Stimulated activated naive B cell treated with anti-CD40 and anti-IgM and Interleukin-4, amounts not matched to agents 10 μg/mL and 1 μg/mL and 100 μg/mL, for 72 hours (primary cell): ENCODE measurements at regions not wholly inside any gene's neighbourhood (a gene's known extent, or its start where the extent isn't known, plus 50 kb on each side); places are given as distances from the start of the nearest gene placed in this dataset.

Source experiments
- ATAC-seq, 2 donors: fragments of 150-1000 bp; cut with Tn5 transposase; replicated peaks; 2 replicates each; pipeline ENCODE4 v1.10.0; 2021; ENCODE audit warnings: moderate library complexity in 1 of 2
- DNase-seq: peaks from one replicate; pipeline ENCODE4 v3.0.0; 2021
- H3K27ac Mint-ChIP-seq: one replicate; pipeline ENCODE4 v1.8.0; 2022; ENCODE audit warnings: mild to moderate bottlenecking, mixed read lengths
- H3K27me3 Mint-ChIP-seq, 2 donors: one replicate each; pipeline ENCODE4 v1.8.0; 2022; ENCODE audit warnings: mixed read lengths in 2 of 2
- H3K36me3 Mint-ChIP-seq, 2 donors: one replicate each; pipeline ENCODE4 v1.8.0; 2022; ENCODE audit warnings: mixed read lengths in 2 of 2, mild to moderate bottlenecking in 1 of 2
- H3K4me1 Mint-ChIP-seq, 2 donors: one replicate each; pipeline ENCODE4 v1.8.0; 2022; ENCODE audit warnings: mixed read lengths in 2 of 2, mild to moderate bottlenecking in 1 of 2
- H3K4me3 Mint-ChIP-seq, 2 donors: one replicate each; pipeline ENCODE4 v1.8.0; 2022; ENCODE audit warnings: mild to moderate bottlenecking in 2 of 2, mixed read lengths in 2 of 2, moderate library complexity in 1 of 2
- H3K9me3 Mint-ChIP-seq, 2 donors: one replicate each; pipeline ENCODE4 v1.8.0; 2022; ENCODE audit warnings: mixed read lengths in 2 of 2, mild to moderate bottlenecking in 1 of 2

DNA sequence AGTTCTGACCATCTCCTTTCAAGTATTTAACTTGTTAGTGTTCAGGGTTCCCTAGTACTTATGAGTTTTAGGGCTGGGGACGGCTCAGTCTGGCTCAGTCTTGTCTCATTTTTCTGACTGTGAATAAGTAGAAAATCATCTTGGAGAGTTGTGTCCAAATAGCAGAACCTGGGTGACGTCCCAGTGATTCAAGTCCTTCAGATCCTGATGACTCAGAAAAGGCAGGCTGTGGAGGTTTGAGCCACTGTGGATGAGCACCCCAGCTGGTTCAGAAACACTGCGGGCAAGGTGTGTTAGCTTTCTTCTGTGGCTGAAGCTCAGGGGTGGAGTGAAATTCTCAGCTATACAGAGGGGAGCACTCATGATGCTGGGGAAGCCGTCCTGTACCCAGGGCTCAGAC lies 154.4 kb upstream of the NPY start:
- ATAC-seq (no peak), DNase-seq (no peak)
- peaks cover 0 to 3% of the 10 kb centered on the region in 2 donors for H3K9me3 Mint-ChIP-seq
- H3K27ac Mint-ChIP-seq: no peak overlapping the region
- H3K4me3 Mint-ChIP-seq: no peak overlapping the region
- H3K36me3 Mint-ChIP-seq: no peaks in the 10 kb centered on the region
- peaks cover 5 to 10% of the 10 kb centered on the region in 2 donors for H3K4me1 Mint-ChIP-seq
- no peaks in the 10 kb centered on the region for H3K27me3 Mint-ChIP-seq

DNA sequence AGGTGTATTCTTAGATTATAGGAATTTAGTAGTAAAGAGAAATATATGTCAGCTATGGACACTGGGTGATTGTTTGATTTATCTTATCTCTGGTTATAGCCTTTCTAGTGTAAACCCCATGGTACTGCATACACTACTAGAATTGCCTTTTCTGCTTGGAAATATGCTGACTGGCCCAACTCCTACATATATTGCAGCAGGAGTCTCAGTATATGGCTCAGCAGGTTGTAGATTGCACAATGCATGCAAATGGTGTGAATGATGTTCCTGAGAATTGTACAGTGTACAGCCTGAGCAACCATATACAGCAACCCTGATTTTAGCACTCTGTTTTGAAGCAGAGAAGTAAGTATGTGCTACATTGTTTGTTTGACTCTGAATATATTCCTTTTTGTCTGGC lies 153.4 kb upstream of the NPY start:
- ATAC-seq: no peak
- Mint-ChIP-seq H3K27ac (no peak overlapping the region), H3K4me1 (peaks cover 9 to 20% of the 10 kb centered on the region in 2 donors), H3K27me3 (no peaks in the 10 kb centered on the region), H3K9me3 (peaks cover 0 to 3% of the 10 kb centered on the region in 2 donors), H3K36me3 (no peaks in the 10 kb centered on the region), H3K4me3 (no peak overlapping the region)
- DNase-seq: no peak

DNA sequence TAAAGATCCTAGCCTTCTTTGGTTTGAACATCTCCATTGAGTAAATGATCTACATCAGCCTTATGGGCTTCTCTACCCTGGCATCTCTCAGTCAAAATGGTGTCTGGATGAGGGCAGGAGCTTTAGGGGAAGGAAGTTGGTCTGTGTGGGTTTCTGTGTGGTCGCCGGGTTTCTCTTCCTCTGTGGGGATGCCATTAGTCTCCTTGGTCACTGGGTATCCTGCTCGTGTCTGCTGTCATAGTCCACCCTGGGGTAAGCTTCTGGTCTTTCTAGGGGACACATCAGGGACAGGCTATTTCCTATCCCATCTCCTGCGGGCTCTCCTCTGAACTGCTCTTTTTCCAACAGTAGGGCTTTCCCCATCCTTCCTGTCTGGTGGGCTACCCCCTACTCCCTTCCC lies 150.3 kb upstream of the NPY start:
- H3K4me3 Mint-ChIP-seq: no peak overlapping the region
- no peaks in the 10 kb centered on the region for H3K36me3 Mint-ChIP-seq
- peak; percentile 79 to 82 for ATAC-seq
- no peaks in the 10 kb centered on the region for H3K9me3 Mint-ChIP-seq
- peaks cover 9 to 20% of the 10 kb centered on the region in 2 donors for H3K4me1 Mint-ChIP-seq
- H3K27ac Mint-ChIP-seq: no peak overlapping the region
- DNase-seq: peak; percentile 17
- H3K27me3 Mint-ChIP-seq: peaks cover 0 to 8% of the 10 kb centered on the region in 2 donors

DNA sequence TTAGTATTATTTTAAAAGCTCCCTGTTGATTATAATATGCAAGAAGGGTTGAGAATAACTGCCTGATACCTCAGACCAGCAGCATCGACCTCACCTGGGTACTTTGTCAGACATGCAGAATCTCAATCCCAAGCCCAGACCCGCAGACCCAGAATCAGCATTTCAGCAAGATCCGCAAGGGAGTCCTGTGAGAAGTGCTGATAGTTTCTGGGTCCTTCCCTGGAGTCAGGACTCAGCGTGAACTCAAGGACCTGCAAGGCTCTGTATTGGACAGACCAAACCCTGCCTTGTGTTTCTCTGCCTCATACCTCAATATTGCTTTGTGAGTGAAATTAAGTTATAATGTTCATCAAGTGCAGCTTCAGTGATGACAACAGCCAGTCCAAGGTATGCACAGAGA lies 149.5 kb upstream of the NPY start:
- H3K4me1 Mint-ChIP-seq: peaks cover 9 to 20% of the 10 kb centered on the region in 2 donors

DNA sequence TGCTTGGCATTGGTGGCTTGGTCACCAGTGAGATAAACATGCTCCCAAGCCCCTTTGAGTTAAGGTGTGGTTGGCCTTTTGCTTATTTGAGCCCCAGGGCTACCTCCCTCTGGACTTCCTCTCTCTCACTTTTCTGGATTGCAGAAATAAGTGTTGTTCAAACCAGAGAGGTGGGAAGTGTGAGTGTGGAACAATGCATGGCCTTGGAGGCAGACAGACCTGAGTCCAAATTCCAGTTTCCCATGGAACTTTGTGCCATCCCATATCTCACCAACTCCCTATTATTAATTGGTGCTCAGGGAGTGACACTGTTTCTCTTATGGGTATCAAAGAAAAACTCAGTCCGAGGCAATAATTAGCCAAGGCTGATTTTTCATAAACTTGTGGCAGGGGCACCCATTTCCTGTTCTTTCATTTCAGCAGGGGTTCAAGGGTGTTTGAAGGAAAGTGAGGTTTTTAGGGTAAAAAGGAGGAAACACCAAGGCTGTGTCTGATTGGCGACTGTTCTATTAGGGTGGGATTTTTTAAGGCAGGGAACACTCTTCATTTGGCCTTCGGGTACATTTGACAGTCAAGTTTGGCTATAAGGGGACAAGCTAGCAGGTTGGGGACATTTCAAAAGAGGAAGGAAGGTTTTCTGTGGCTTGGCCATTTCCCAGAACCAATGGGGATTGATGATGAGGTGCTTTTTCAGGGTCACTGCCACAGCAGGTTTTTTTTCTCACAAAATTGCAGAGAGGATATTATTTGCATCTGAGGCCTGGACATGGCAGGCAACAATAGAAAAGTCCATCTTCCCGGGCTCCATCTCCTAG lies 148.8 kb upstream of the NPY start:
- H3K36me3 Mint-ChIP-seq: no peaks in the 10 kb centered on the region
- H3K4me3 Mint-ChIP-seq: peak overlapping the region in 1 of 2 donors; percentile 18
- ATAC-seq: peak; percentile 76 to 80
- H3K27me3 Mint-ChIP-seq: peaks cover 7 to 8% of the 10 kb centered on the region in 2 donors
- no peaks in the 10 kb centered on the region for H3K9me3 Mint-ChIP-seq
- H3K4me1 Mint-ChIP-seq: peaks cover 9 to 20% of the 10 kb centered on the region in 2 donors
- no peak overlapping the region for H3K27ac Mint-ChIP-seq
- peak; percentile 40 for DNase-seq

More for the DNA sequence above, 149.5 kb upstream of the NPY start:
- ATAC-seq (no peak), DNase-seq (no peak)
- H3K4me3 Mint-ChIP-seq: no peak overlapping the region
- H3K27me3 Mint-ChIP-seq: peaks cover 1 to 8% of the 10 kb centered on the region in 2 donors
- no peaks in the 10 kb centered on the region for H3K36me3 Mint-ChIP-seq
- H3K9me3 Mint-ChIP-seq: no peaks in the 10 kb centered on the region
- H3K27ac Mint-ChIP-seq: no peak overlapping the region

DNA sequence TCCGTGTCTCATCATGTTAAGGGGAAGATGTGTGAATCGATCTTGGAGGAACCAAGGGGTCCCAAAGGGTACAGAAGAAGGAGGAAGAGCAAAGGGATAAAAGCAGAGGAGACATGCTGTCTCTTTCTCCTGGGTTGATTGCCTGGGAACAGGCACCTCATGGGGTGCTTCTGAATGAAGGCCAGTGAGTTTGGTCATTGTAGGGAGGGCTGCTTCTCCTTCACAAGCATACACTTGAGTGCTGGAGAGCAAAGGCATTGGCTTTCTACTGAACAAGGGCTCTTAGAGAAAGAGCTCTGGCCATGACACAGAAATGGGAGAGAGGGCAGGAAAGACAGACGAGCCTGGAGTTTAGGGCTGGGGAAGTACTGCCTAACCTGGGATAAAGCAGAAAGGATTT lies 146.7 kb upstream of the NPY start:
- Mint-ChIP-seq H3K4me1 (peaks cover 9 to 20% of the 10 kb centered on the region in 2 donors), H3K9me3 (no peaks in the 10 kb centered on the region), H3K4me3 (no peak overlapping the region), H3K27ac (no peak overlapping the region), H3K36me3 (no peaks in the 10 kb centered on the region), H3K27me3 (peaks cover 16 to 22% of the 10 kb centered on the region in 2 donors)
- ATAC-seq: no peak
- DNase-seq: no peak

DNA sequence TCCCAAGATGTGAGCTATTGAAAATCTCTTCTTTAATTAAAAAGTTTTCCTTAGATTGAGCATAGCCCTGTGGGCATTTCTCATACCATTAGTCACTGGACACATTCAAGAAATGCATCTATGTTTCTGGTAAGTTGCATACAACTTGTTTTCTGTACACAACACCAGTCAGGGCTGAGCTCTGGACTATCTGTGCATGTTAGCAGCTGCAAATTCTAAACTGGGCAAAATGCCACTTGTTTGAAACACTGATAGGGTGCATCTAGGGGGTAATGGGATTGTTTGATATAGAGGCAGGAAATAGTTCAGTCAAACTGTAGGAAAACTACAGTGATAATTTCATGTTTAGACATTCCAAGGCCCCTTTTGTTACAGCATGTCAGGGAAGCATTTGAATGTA lies 145.6 kb upstream of the NPY start:
- Mint-ChIP-seq H3K27me3 (peaks cover 21 to 28% of the 10 kb centered on the region in 2 donors), H3K4me3 (no peak overlapping the region), H3K9me3 (no peaks in the 10 kb centered on the region), H3K4me1 (peaks cover 9 to 20% of the 10 kb centered on the region in 2 donors), H3K36me3 (no peaks in the 10 kb centered on the region), H3K27ac (no peak overlapping the region)
- ATAC-seq (no peak), DNase-seq (no peak)

DNA sequence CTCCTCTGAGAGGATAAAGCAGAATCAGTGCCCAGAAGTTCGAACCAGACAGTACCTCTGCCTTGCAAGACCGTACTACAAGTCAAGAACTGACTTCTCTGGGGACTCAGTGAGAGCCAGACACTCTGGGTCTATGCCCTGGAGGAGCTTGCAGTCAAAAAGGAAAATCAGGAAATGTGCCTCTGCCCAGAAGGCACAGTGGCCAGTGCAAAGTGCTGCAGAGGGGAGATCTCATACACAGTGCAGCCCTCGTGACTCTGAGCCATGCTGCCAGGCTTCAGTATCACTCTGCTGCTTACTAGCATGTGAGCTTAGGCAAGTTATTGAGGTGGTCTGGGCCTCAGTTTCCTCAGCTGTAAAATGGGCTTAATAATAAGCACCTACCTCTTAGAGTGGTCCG lies 144.0 kb upstream of the NPY start:
- ATAC-seq (no peak), DNase-seq (no peak)
- no peak overlapping the region for H3K4me3 Mint-ChIP-seq
- no peaks in the 10 kb centered on the region for H3K36me3 Mint-ChIP-seq
- peaks cover 21 to 28% of the 10 kb centered on the region in 2 donors for H3K27me3 Mint-ChIP-seq
- H3K27ac Mint-ChIP-seq: no peak overlapping the region
- H3K4me1 Mint-ChIP-seq: peaks cover 3 to 7% of the 10 kb centered on the region in 2 donors
- no peaks in the 10 kb centered on the region for H3K9me3 Mint-ChIP-seq

DNA sequence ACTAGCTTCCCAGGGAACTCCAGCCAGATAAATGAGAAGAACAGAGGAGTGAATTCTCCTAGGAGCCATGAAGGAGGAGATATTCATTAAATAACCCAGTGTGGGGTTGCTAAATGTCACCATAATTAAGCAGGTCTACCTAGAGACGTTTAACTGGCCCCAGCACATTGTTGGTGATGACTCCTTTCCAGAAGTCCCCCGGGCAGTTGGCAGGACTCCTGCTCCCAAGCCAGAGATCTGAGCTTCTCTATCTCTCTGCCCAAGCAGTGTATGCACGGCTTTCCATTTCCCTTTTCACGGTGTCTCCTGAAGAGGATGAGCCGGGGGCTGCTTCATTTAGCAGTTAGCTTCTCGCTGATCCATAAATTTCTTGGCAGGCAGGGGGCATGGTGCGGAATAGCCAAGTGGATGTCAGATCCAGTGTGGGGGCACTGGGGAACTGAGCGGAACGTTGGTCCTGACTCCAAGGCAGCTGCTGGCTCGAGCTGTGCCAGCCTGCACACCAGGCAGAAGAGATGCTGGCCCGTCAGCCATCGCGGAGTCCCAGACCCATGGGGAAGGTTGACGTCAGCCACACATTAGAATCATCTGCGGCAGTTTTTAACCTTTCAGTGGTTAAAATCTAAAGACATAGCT lies 142.0 kb upstream of the NPY start:
- Mint-ChIP-seq H3K9me3 (no peaks in the 10 kb centered on the region), H3K4me1 (no peaks in the 10 kb centered on the region), H3K27me3 (peaks cover 21 to 27% of the 10 kb centered on the region in 2 donors), H3K4me3 (no peak overlapping the region), H3K27ac (no peak overlapping the region), H3K36me3 (no peaks in the 10 kb centered on the region)
- ATAC-seq (no peak), DNase-seq (no peak)

DNA sequence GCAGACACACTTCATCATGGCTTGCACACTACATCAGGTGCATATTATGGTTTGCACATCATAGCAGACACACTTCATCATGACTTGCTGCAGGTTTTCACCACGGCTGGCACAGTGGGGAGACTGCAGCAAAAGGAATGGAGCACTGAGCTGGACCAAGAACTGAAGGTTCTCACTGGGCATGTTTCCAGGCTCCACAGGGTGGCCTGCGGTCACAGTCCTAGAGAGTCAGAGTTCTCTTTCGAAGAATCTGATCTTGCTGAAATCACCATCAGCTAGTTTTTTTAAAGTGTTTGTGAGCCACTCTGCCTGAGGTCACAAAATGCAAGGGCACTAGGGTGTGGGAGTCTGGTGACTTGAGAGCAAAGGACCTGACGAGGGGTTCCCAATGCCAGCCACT lies 140.4 kb upstream of the NPY start:
- ATAC-seq: no peak
- peaks cover 21% of the 10 kb centered on the region in 2 donors for H3K27me3 Mint-ChIP-seq
- no peak for DNase-seq
- no peaks in the 10 kb centered on the region for H3K9me3 Mint-ChIP-seq
- no peaks in the 10 kb centered on the region for H3K4me1 Mint-ChIP-seq
- H3K27ac Mint-ChIP-seq: no peak overlapping the region
- no peaks in the 10 kb centered on the region for H3K36me3 Mint-ChIP-seq
- no peak overlapping the region for H3K4me3 Mint-ChIP-seq

DNA sequence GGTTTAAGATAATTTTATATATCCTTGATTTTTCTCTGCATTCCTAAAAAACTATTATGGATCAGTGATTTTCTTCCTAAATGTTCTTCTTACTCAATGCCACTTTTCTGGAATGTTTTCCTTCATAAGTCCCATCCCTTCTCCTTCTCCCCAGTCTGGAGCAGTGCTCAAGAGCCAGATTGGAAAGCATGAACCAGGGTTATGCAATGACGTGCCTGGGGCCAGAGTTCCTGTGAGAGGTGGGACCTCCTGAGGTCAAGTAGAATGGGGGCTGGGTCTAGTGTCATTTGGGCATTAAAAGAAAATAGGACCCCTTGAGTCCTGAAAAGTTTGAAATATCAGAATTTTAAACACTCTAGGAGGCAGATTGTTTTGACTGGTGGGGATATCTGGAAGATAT lies 132.0 kb upstream of the NPY start:
- ATAC-seq (no peak), DNase-seq (no peak)
- no peak overlapping the region for H3K27ac Mint-ChIP-seq
- no peaks in the 10 kb centered on the region for H3K4me1 Mint-ChIP-seq
- H3K27me3 Mint-ChIP-seq: peaks cover 8 to 12% of the 10 kb centered on the region in 2 donors
- H3K4me3 Mint-ChIP-seq: no peak overlapping the region
- H3K9me3 Mint-ChIP-seq: peaks cover 10 to 11% of the 10 kb centered on the region in 2 donors
- no peaks in the 10 kb centered on the region for H3K36me3 Mint-ChIP-seq

DNA sequence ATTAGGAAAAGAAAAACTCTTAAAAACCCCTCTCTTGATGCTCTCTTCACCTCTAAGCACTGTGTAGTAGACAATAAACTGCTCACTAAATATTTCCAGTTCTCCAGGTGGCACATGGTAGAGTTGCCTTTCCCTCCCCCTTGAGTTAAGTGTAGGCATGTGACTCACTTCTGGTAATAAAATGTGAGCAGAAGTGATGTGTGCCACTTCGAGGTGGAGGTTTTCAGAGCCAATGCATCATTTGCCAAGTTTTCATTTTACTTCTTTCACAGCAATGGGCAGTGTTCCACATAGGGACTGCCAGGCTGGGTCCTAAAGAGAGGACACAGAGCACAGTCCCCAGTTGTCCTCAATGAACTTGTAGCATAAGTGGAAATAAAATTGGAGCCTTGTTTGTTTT lies 131.6 kb upstream of the NPY start:
- Mint-ChIP-seq H3K27ac (no peak overlapping the region), H3K36me3 (no peaks in the 10 kb centered on the region), H3K4me1 (no peaks in the 10 kb centered on the region), H3K4me3 (no peak overlapping the region), H3K27me3 (peaks cover 8 to 13% of the 10 kb centered on the region in 2 donors), H3K9me3 (peaks cover 10 to 11% of the 10 kb centered on the region in 2 donors)
- DNase-seq (no peak), ATAC-seq (no peak)

DNA sequence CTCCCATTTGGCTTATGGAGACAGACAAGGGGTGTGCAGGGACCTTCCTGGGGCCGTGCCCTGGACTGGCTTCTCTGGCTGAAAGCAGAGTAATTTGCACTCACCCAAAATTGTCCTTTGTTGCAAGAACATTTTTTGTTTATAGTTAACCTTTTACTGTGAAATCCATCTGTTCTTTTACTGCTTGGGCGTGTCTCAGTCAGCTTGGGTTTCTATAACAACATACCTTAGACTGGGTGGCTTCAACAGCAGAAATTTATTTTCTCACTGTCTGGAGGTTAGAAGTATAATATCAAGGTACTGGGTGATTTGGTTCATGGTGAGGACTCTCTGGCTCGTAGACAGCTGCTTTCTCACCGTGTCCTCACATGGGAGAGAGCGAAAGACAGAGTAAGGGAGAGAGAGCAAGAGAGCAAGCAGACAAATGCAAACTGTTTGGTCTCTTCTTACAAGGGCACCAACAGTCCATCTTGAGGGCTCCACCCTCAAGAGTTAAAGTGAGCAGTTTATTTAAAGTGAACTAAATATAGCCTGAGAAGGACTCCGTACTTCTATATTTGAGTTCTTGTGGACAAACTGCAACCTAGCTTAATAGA lies 131.0 kb upstream of the NPY start:
- H3K27ac Mint-ChIP-seq: no peak overlapping the region
- peaks cover 10 to 11% of the 10 kb centered on the region in 2 donors for H3K9me3 Mint-ChIP-seq
- no peak for DNase-seq
- H3K4me1 Mint-ChIP-seq: no peaks in the 10 kb centered on the region
- H3K4me3 Mint-ChIP-seq: no peak overlapping the region
- H3K27me3 Mint-ChIP-seq: peaks cover 8 to 13% of the 10 kb centered on the region in 2 donors
- no peaks in the 10 kb centered on the region for H3K36me3 Mint-ChIP-seq
- no peak for ATAC-seq

DNA sequence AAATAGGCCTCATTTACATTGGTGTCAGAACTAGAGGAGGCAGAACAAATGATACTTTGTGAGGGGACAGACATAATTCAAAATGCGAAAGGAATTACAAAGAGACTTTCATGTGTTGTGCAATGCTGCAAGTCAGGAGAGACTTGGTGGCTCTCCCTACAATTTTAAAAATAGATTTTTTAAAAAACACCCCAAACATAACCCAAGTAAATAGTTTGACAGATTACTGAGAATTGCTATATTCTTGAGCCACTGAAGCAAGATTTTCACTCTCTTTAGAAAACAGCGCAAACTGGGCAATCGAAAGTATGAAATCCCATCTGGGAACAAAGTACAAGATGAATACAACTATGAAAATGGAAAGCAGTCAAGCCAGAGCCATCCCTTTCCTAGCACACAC lies 126.3 kb upstream of the NPY start:
- DNase-seq: no peak
- no peak for ATAC-seq
- Mint-ChIP-seq H3K36me3 (no peaks in the 10 kb centered on the region), H3K4me3 (no peak overlapping the region), H3K4me1 (no peaks in the 10 kb centered on the region), H3K27me3 (peaks cover 12 to 19% of the 10 kb centered on the region in 2 donors), H3K9me3 (peaks cover 0 to 3% of the 10 kb centered on the region in 2 donors), H3K27ac (no peak overlapping the region)

DNA sequence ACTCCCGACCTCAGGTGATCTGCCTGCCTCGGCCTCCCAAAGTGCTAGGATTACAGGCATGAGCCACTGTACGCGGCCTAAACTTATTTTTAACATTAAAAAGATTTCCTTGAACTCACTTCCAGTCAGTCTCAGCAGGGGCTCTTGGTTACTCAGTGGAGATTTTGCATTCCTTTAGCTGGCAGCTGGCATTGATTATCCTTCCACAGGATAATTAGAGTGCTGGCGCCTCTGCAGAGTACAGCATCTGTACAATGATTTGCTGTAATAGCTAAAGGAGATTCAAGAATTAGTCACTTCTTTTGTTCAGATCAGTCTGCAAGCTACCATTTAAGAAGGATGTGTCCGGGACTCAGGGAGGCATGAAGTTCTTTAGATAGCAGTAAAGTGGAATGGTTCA lies 125.0 kb upstream of the NPY start:
- no peak for ATAC-seq
- DNase-seq: no peak
- Mint-ChIP-seq H3K9me3 (peaks cover 8% of the 10 kb centered on the region in 2 donors), H3K4me1 (no peaks in the 10 kb centered on the region), H3K36me3 (peaks cover 0 to 3% of the 10 kb centered on the region in 2 donors), H3K27ac (no peak overlapping the region), H3K4me3 (no peak overlapping the region), H3K27me3 (peaks cover 19 to 25% of the 10 kb centered on the region in 2 donors)
